Osteoblast (primary cell): ENCODE measurements at regions not wholly inside any gene's neighbourhood (a gene's known extent, or its start where the extent isn't known, plus 50 kb on each side); places are given as distances from the start of the nearest gene placed in this dataset.

ENCODE experiments used
- DNase-seq: peaks from one replicate; pipeline ENCODE4 v3.0.0; 2011; ENCODE audit warnings: low spot score, mixed read lengths; ENCODE audit not compliant: insufficient read length; ENCODE audit errors: missing footprints
- H2AFZ ChIP-seq: 2 replicates; pipeline ENCODE4 v1.6.0; 2011; ENCODE audit warnings: mild to moderate bottlenecking, low read length
- H3K27ac ChIP-seq: 2 replicates; pipeline ENCODE4 v1.5.1; 2011; ENCODE audit warnings: mild to moderate bottlenecking, low read depth, low read length, moderate library complexity
- H3K27me3 ChIP-seq: 2 replicates; pipeline ENCODE4 v1.6.0; 2012; ENCODE audit warnings: mild to moderate bottlenecking, control low read depth, inconsistent platforms, low read length, moderate library complexity; ENCODE audit not compliant: insufficient read depth
- H3K36me3 ChIP-seq: 2 replicates; pipeline ENCODE4 v1.5.1; 2011; ENCODE audit warnings: mild to moderate bottlenecking, low read length, control low read depth, moderate library complexity; ENCODE audit not compliant: insufficient read depth
- H3K4me1 ChIP-seq: 2 replicates; pipeline ENCODE4 v1.5.1; 2011; ENCODE audit warnings: mild to moderate bottlenecking, low read length, control low read depth, moderate library complexity; ENCODE audit not compliant: insufficient read depth
- H3K4me2 ChIP-seq: 2 replicates; pipeline ENCODE4 v1.6.0; 2011; ENCODE audit warnings: mild to moderate bottlenecking, low read length; ENCODE audit not compliant: insufficient read depth
- H3K4me3 ChIP-seq: fragments of 200-600 bp; sonication (generic); 3 replicates; pipeline ENCODE4 v1.5.1; 2012; ENCODE audit warnings: mild to moderate bottlenecking, low read length, inconsistent platforms; ENCODE audit not compliant: insufficient read depth
- H3K79me2 ChIP-seq: 2 replicates; pipeline ENCODE4 v1.6.0; 2012; ENCODE audit warnings: mild to moderate bottlenecking, low read length, control low read depth, inconsistent platforms; ENCODE audit not compliant: insufficient read depth
- H3K9me3 ChIP-seq: 2 replicates; pipeline ENCODE4 v1.5.1; 2011; ENCODE audit warnings: low read depth, low read length, control low read depth
- H4K20me1 ChIP-seq: 2 replicates; pipeline ENCODE4 v1.6.0; 2012; ENCODE audit warnings: mild to moderate bottlenecking, low read length, control low read depth; ENCODE audit not compliant: insufficient read depth
- TF ChIP-seq, protein P1 (sequence below): IDR thresholded peaks from 2 replicates; pipeline ENCODE4 v1.5.1; 2011; ENCODE audit warnings: mild to moderate bottlenecking, low read depth, low read length, moderate library complexity; ENCODE audit errors: extremely low read depth

GRCh38 chr11:71112990-71113389 is 139.4 kb downstream of the SHANK2 start:
- peaks cover 2% of the 10 kb centered on the region for H4K20me1 ChIP-seq
- TF ChIP-seq, protein P1, sequence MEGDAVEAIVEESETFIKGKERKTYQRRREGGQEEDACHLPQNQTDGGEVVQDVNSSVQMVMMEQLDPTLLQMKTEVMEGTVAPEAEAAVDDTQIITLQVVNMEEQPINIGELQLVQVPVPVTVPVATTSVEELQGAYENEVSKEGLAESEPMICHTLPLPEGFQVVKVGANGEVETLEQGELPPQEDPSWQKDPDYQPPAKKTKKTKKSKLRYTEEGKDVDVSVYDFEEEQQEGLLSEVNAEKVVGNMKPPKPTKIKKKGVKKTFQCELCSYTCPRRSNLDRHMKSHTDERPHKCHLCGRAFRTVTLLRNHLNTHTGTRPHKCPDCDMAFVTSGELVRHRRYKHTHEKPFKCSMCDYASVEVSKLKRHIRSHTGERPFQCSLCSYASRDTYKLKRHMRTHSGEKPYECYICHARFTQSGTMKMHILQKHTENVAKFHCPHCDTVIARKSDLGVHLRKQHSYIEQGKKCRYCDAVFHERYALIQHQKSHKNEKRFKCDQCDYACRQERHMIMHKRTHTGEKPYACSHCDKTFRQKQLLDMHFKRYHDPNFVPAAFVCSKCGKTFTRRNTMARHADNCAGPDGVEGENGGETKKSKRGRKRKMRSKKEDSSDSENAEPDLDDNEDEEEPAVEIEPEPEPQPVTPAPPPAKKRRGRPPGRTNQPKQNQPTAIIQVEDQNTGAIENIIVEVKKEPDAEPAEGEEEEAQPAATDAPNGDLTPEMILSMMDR: no peak
- H3K4me3 ChIP-seq: no peak overlapping the region
- DNase-seq: no peak
- no peaks in the 10 kb centered on the region for H3K4me1 ChIP-seq
- no peaks in the 10 kb centered on the region for H3K9me3 ChIP-seq
- peaks cover 9% of the 10 kb centered on the region for H3K27me3 ChIP-seq
- no peak overlapping the region for H2AFZ ChIP-seq
- no peaks in the 10 kb centered on the region for H3K36me3 ChIP-seq
- H3K27ac ChIP-seq: no peak overlapping the region
- H3K4me2 ChIP-seq: no peak overlapping the region
- no peaks in the 10 kb centered on the region for H3K79me2 ChIP-seq

DNA sequence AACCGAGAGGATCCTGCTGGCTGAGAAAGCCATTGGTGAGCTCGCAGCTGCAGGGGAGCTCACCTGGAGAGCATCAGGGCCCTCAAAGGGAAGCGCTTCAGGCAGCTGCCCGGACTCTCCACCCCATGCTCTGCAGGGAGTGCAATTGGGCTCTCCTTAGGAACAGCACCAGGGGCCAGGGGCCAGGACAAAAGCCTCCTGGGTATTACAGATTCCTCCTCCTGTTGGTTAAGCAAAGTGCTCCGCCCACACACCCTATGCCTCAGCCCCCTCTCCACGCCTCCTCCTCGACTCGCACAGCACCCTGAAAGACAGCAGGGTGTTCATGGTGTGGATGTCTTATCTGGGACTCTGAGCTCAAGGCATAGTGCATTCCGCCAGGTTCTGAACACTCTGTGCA is 139.9 kb downstream of the SHANK2 start:
- H4K20me1 ChIP-seq: peaks cover 2% of the 10 kb centered on the region
- TF ChIP-seq, protein P1: no peak

GRCh38 chr11:71109586-71109985 is 142.8 kb downstream of the SHANK2 start:
- no peaks in the 10 kb centered on the region for H3K36me3 ChIP-seq
- no peak overlapping the region for H3K27ac ChIP-seq
- H2AFZ ChIP-seq: no peak overlapping the region
- peaks cover 2% of the 10 kb centered on the region for H4K20me1 ChIP-seq
- TF ChIP-seq, protein P1: no peak
- H3K27me3 ChIP-seq: peaks cover 9% of the 10 kb centered on the region
- H3K4me2 ChIP-seq: no peak overlapping the region
- H3K9me3 ChIP-seq: no peaks in the 10 kb centered on the region
- H3K4me1 ChIP-seq: no peaks in the 10 kb centered on the region
- H3K4me3 ChIP-seq: no peak overlapping the region
- no peak for DNase-seq
- H3K79me2 ChIP-seq: no peaks in the 10 kb centered on the region

More for the DNA sequence above, 139.9 kb downstream of the SHANK2 start:
- no peaks in the 10 kb centered on the region for H3K9me3 ChIP-seq
- H3K79me2 ChIP-seq: no peaks in the 10 kb centered on the region
- no peak overlapping the region for H3K4me3 ChIP-seq
- no peak overlapping the region for H3K27ac ChIP-seq
- no peak overlapping the region for H3K4me2 ChIP-seq
- no peak overlapping the region for H2AFZ ChIP-seq
- no peaks in the 10 kb centered on the region for H3K36me3 ChIP-seq
- H3K4me1 ChIP-seq: no peaks in the 10 kb centered on the region
- H3K27me3 ChIP-seq: peaks cover 9% of the 10 kb centered on the region
- DNase-seq: no peak

- Histone ChIP-seq H3K4me3 (no peak overlapping the region), H3K36me3 (no peaks in the 10 kb centered on the region), H2AFZ (no peak overlapping the region), H3K27me3 (peaks cover 8% of the 10 kb centered on the region), H4K20me1 (peaks cover 1% of the 10 kb centered on the region), H3K4me2 (no peak overlapping the region), H3K9me3 (no peaks in the 10 kb centered on the region), H3K4me1 (no peaks in the 10 kb centered on the region), H3K27ac (no peak overlapping the region), H3K79me2 (no peaks in the 10 kb centered on the region)
- TF ChIP-seq, protein P1: no peak
- DNase-seq: no peak
Observed at GRCh38 chr11:71109186-71109585, 143.2 kb downstream of the SHANK2 start.
